Fibroblast of skin of right quadriceps (primary cell): ENCODE measurements at regions not wholly inside any gene's neighbourhood (a gene's known extent, or its start where the extent isn't known, plus 50 kb on each side); places are given as distances from the start of the nearest gene placed in this dataset.
A peak's percentile ranks its signal among the peaks of the same experiment; 100 is the strongest.
"Not testable (repeated sequence)": the region's sequence is repeated elsewhere in the genome, so short reads cannot be mapped to it uniquely, and the experiment has no call there.

Experiments used
- DNase-seq: peaks from one replicate; pipeline ENCODE4 v3.0.0-alpha.2; 2013

- no peak for DNase-seq
These were observed 311.8 kb downstream of the HS3ST1 start for GRCh38 chr4:11116940-11117339.

GRCh38 chr4:11111876-11112275, 316.8 kb downstream of the HS3ST1 start:
- DNase-seq, result no peak

- DNase-seq, result no peak
These were observed 317.3 kb downstream of the HS3ST1 start for GRCh38 chr4:11111370-11111769.

- no peak for DNase-seq
These were observed 321.9 kb downstream of the HS3ST1 start for GRCh38 chr4:11106759-11107158.

GRCh38 chr4:11106190-11106589, 322.5 kb downstream of the HS3ST1 start:
- peak; percentile 25 for DNase-seq

- no peak for DNase-seq
These were observed 323.0 kb downstream of the HS3ST1 start for GRCh38 chr4:11105715-11106114.

- DNase-seq, result no peak
These were observed 330.2 kb downstream of the HS3ST1 start for GRCh38 chr4:11098461-11098860.

- DNase-seq, result no peak
These were observed 331.0 kb downstream of the HS3ST1 start for GRCh38 chr4:11097725-11098124.

- no peak for DNase-seq
These were observed 347.7 kb downstream of the HS3ST1 start for GRCh38 chr4:11081006-11081405.

GRCh38 chr4:11079171-11079570, 349.5 kb downstream of the HS3ST1 start:
- peak; percentile 80 for DNase-seq

- no peak for DNase-seq
These were observed 354.0 kb downstream of the HS3ST1 start for GRCh38 chr4:11074581-11075241.

- peak; percentile 82 for DNase-seq
These were observed 355.1 kb downstream of the HS3ST1 start for GRCh38 chr4:11073621-11074051.

- DNase-seq, result no peak
These were observed 355.7 kb downstream of the HS3ST1 start for GRCh38 chr4:11072999-11073398.

GRCh38 chr4:11072463-11072862, 356.2 kb downstream of the HS3ST1 start:
- no peak for DNase-seq

- DNase-seq, result no peak
These were observed 357.9 kb downstream of the HS3ST1 start for GRCh38 chr4:11070813-11071212.

GRCh38 chr4:11069581-11070211, 359.0 kb downstream of the HS3ST1 start:
- DNase-seq, result no peak

- DNase-seq, result no peak
These were observed 359.6 kb downstream of the HS3ST1 start for GRCh38 chr4:11069083-11069482.

GRCh38 chr4:11066584-11066983, 362.1 kb downstream of the HS3ST1 start:
- DNase-seq, result not testable (repeated sequence)

- not testable (repeated sequence) for DNase-seq
These were observed 368.1 kb downstream of the HS3ST1 start for GRCh38 chr4:11060637-11061036.

GRCh38 chr4:11054937-11055336, 370.4 kb upstream of the CLNK start:
- not testable (repeated sequence) for DNase-seq

- peak; percentile 6 for DNase-seq
These were observed 369.1 kb upstream of the CLNK start for GRCh38 chr4:11053601-11054220.

- DNase-seq, result no peak
These were observed 366.6 kb upstream of the CLNK start for GRCh38 chr4:11051181-11051580.

GRCh38 chr4:11050766-11051165, 366.2 kb upstream of the CLNK start:
- DNase-seq, result no peak

GRCh38 chr4:11049001-11049400, 364.4 kb upstream of the CLNK start:
- no peak for DNase-seq
